HCT116 (cell line): ENCODE measurements at regions not wholly inside any gene's neighbourhood (a gene's known extent, or its start where the extent isn't known, plus 50 kb on each side); places are given as distances from the start of the nearest gene placed in this dataset.

Experiments used
- ATAC-seq: fragments of 200-7000 bp; cut with Tn5 transposase; 2 replicates; pipeline ENCODE4 v1.9.1; 2020; ENCODE audit warnings: mild to moderate bottlenecking, moderate library complexity
- BruUV-seq: library from RNA; stranded (reverse); fragments of 400-500 nt; replicated peaks from 2 replicates; lab custom pipeline; 2021; lab: Mats Ljungman, UMichigan
- CTCF ChIA-PET: fragments of 300-600 bp; sonication (Branson Sonifier 250); formaldehyde crosslinking; loops from one replicate; lab custom pipeline; 2021; ENCODE audit warnings: antibody characterized with exemption; lab: Charles Lee
- POLR2A ChIA-PET: fragments of 300-600, 350-600 bp; sonication (Branson Sonifier 250); formaldehyde crosslinking; loops from one replicate; lab custom pipeline; 2021; ENCODE audit warnings: antibody characterized with exemption; lab: Charles Lee
- RAD21 ChIA-PET, 2 experiments: fragments of 300-600 bp; sonication (Branson Sonifier 250); formaldehyde crosslinking; loops; one replicate each; lab custom pipeline; 2023; ENCODE audit warnings: low total read pairs in 2 of 2; ENCODE audit not compliant: uncharacterized antibody in 2 of 2, unreplicated experiment in 2 of 2, low non-redundant PET in 1 of 2; lab: Charles Lee
- DNase-seq: peaks from one replicate; pipeline ENCODE4 v3.0.0-alpha.2; 2010; ENCODE audit warnings: low read depth, low spot score
- H2AFZ ChIP-seq: fragments of 200-600 bp; shearing (Covaris generic), sonication (generic); 2 replicates; pipeline ENCODE4 v1.6.1; 2017; ENCODE audit warnings: low read depth, mixed run types, mixed read lengths, antibody characterized with exemption, low read length; ENCODE audit not compliant: poor library complexity, severe bottlenecking
- H3K27ac ChIP-seq: 2 replicates; pipeline ENCODE4 v1.5.1; 2012; ENCODE audit warnings: low read depth, low read length
- H3K27me3 ChIP-seq: fragments of 200-600 bp; sonication (generic); 2 replicates; pipeline ENCODE4 v1.6.1; 2016; ENCODE audit warnings: mixed run types, low read length, mixed read lengths; ENCODE audit not compliant: insufficient read depth
- H3K36me3 ChIP-seq, 2 experiments: fragments of 200-500 bp in 1 of 2; fragments of 200-600 bp in 1 of 2; sonication (Bioruptor generic) in 1 of 2; sonication (generic) in 1 of 2; 2 replicates each; pipeline versions ENCODE4 v1.5.1 to v1.6.1; 2014 to 2016; ENCODE audit warnings: low read length in 2 of 2, inconsistent platforms in 1 of 2, mixed read lengths in 1 of 2, mixed run types in 1 of 2; ENCODE audit not compliant: insufficient read depth in 2 of 2, control insufficient read depth in 1 of 2
- H3K4me1 ChIP-seq, 2 experiments: fragments of 200-600 bp in 1 of 2; sonication (generic) in 1 of 2; 2 replicates each; pipeline versions ENCODE4 v1.5.1 to v1.6.1; 2012 to 2017; ENCODE audit warnings: low read length in 2 of 2, inconsistent platforms in 1 of 2, mild to moderate bottlenecking in 1 of 2, mixed read lengths in 1 of 2, mixed run types in 1 of 2, moderate library complexity in 1 of 2; ENCODE audit not compliant: insufficient read depth in 2 of 2, control insufficient read depth in 1 of 2
- H3K4me2 ChIP-seq: fragments of 200-600 bp; sonication (generic); 2 replicates; pipeline ENCODE4 v1.6.1; 2017; ENCODE audit warnings: mixed run types, low read length, mixed read lengths
- H3K4me3 ChIP-seq, 2 experiments: fragments of 200-600 bp in 1 of 2; sonication (generic) in 1 of 2; replicated peaks in 1 of 2; 2 replicates each; pipeline ENCODE4 v1.5.1; 2011 to 2016; ENCODE audit warnings: low read length in 2 of 2, control low read depth in 1 of 2, low read depth in 1 of 2, mild to moderate bottlenecking in 1 of 2, mixed read lengths in 1 of 2, mixed run types in 1 of 2
- H3K79me2 ChIP-seq: fragments of 200-600 bp; sonication (generic); 2 replicates; pipeline ENCODE4 v1.6.1; 2017; ENCODE audit warnings: mild to moderate bottlenecking, mixed run types, low read length, moderate library complexity, mixed read lengths; ENCODE audit not compliant: insufficient read depth
- H3K9ac ChIP-seq: fragments of 200-600 bp; sonication (generic); 2 replicates; pipeline ENCODE4 v1.6.1; 2016; ENCODE audit warnings: low read length, mixed read lengths
- H3K9me2 ChIP-seq: fragments of 200-600 bp; sonication (generic), shearing (Covaris generic); 2 replicates; pipeline ENCODE4 v1.6.1; 2017; ENCODE audit warnings: mixed run types, mild to moderate bottlenecking, moderate library complexity; ENCODE audit not compliant: insufficient read depth
- H3K9me3 ChIP-seq, 2 experiments: fragments of 200-500 bp in 1 of 2; fragments of 200-600 bp in 1 of 2; sonication (Bioruptor generic) in 1 of 2; sonication (generic) in 1 of 2; 2 replicates each; pipeline ENCODE4 v1.6.1; 2014 to 2017; ENCODE audit warnings: low read length in 2 of 2, mixed read lengths in 2 of 2, inconsistent platforms in 1 of 2, low read depth in 1 of 2, mild to moderate bottlenecking in 1 of 2, mixed run types in 1 of 2, moderate library complexity in 1 of 2; ENCODE audit not compliant: control insufficient read depth in 1 of 2, insufficient read depth in 1 of 2
- H4K20me1 ChIP-seq: fragments of 200-600 bp; sonication (generic), shearing (Covaris generic); 2 replicates; pipeline ENCODE4 v1.6.1; 2017; ENCODE audit warnings: mixed run types, mild to moderate bottlenecking, moderate library complexity; ENCODE audit not compliant: insufficient read depth
- CBX3 ChIP-seq: IDR thresholded peaks from 2 replicates; pipeline ENCODE4 v1.6.1; 2012; ENCODE audit warnings: low read depth
- JUND ChIP-seq: IDR thresholded peaks from 2 replicates; pipeline ENCODE4 v1.6.1; 2012
- SP1 ChIP-seq: IDR thresholded peaks from 2 replicates; pipeline ENCODE4 v1.6.1; 2012; ENCODE audit warnings: low read depth
- ZFX ChIP-seq: fragments of 450-650 bp; IDR thresholded peaks from 2 replicates; pipeline ENCODE4 v1.6.1; 2017
- intact Hi-C: fragments of 100-400 bp; cut with micrococcal nuclease; formaldehyde crosslinking; loops from 2 replicates; pipeline ENCODE4 v1.10.0; 2022

GRCh38 chr1:118397496-118397859 is 212.4 kb upstream of the SPAG17 start:
- Histone ChIP-seq H3K9ac (no peak overlapping the region), H3K4me2 (no peak overlapping the region), H3K27ac (no peak overlapping the region)
- POLR2A ChIA-PET: no interaction called here
- no peak for TF ChIP-seq JUND
- no peak for TF ChIP-seq CBX3
- TF ChIP-seq, all 23 proteins: peak for 0
- H3K27me3 ChIP-seq: no peaks in the 10 kb centered on the region
- no peak overlapping the region for H2AFZ ChIP-seq
- no peaks in the 10 kb centered on the region for H4K20me1 ChIP-seq
- H3K4me3 ChIP-seq: no peak overlapping the region
- H3K9me3 ChIP-seq: no peaks in the 10 kb centered on the region; a peak in 1 of 4 replicates
- H3K4me1 ChIP-seq: no peaks in the 10 kb centered on the region
- H3K36me3 ChIP-seq: no peaks in the 10 kb centered on the region
- intact Hi-C loops: no loop called here
- ChIA-PET CTCF (no interaction called here), RAD21 (no interaction called here)
- DNase-seq (no peak), ATAC-seq (no peak)
- H3K9me2 ChIP-seq: no peaks in the 10 kb centered on the region
- BruUV-seq: no TSS peak
- no peaks in the 10 kb centered on the region for H3K79me2 ChIP-seq

- no peak overlapping the region for H3K4me3 ChIP-seq
- H3K27ac ChIP-seq: no peak overlapping the region
- BruUV-seq: no TSS peak
- H3K36me3 ChIP-seq: no peaks in the 10 kb centered on the region
- ATAC-seq (no peak), DNase-seq (no peak)
- TF ChIP-seq ZFX (no peak), SP1 (no peak)
- no peaks in the 10 kb centered on the region; a peak in 1 of 4 replicates for H3K9me3 ChIP-seq
- H4K20me1 ChIP-seq: no peaks in the 10 kb centered on the region
- CTCF ChIA-PET: no interaction called here
- no peak overlapping the region for H3K9ac ChIP-seq
- RAD21 ChIA-PET: no interaction called here
- POLR2A ChIA-PET: no interaction called here
- no peak overlapping the region for H2AFZ ChIP-seq
- no peaks in the 10 kb centered on the region for H3K9me2 ChIP-seq
- no peaks in the 10 kb centered on the region for H3K79me2 ChIP-seq
- intact Hi-C loops: no loop called here
- H3K27me3 ChIP-seq: no peaks in the 10 kb centered on the region
- H3K4me2 ChIP-seq: no peak overlapping the region
- H3K4me1 ChIP-seq: no peaks in the 10 kb centered on the region
Observed at GRCh38 chr1:118396829-118397495, 211.9 kb upstream of the SPAG17 start.
